ENCODE measurements at regions not wholly inside any gene's neighbourhood (a gene's known extent, or its start where the extent isn't known, plus 50 kb on each side); places are given as distances from the start of the nearest gene placed in this dataset.

DNA sequence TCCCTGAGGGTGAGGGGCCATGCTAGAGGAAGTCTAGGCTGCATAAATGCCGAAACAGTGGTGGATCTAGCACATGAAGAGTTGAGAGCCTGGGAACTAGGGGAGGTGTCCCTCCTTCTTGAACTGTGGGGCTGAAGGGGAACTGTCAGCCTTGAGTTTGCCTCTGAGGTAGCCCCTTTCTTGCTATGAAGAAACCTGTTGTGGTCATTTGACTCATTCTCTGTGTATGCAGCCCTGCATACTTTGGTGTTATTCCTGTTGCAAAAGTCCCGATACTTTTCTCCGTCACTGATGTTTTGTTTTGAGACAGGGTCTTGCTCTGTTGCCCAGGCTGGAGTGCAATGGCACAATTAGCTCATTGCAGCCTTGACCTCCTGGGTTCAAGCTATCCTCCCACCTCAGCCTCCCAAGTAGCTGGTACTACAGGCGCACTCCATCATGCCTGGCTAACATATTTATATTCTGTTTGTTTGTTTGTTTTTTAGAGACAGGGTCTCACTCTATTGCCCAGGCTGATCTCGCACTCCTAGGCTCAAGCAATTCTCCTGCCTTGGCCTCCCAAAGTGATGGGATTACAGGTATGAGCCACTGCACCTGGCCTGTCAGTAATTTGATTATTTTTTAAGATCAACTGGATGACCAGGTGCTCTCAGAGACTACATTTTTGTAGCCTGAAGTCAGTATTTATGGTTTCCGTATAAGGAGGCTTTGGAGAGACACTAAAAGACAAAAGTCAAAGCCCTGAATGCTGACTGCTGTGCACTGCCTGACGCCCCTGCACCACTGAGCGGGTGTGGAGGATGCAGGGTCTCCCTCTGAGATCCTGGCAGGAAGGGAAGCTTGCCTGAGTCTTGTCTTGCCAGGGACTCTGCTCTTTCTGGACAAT is 86.2 kb upstream of the KCNK12 start:
- Histone ChIP-seq H3K36me3 (no peaks in the 10 kb centered on the region), H3K4me3 (ENCODE audit: low read depth, low read length) (no peak overlapping the region), H3K4me1 (no peaks in the 10 kb centered on the region), H3K9me3 (no peaks in the 10 kb centered on the region), H3K27me3 (no peaks in the 10 kb centered on the region)
- no peak for DNase-seq
- TF ChIP-seq, protein P1, sequence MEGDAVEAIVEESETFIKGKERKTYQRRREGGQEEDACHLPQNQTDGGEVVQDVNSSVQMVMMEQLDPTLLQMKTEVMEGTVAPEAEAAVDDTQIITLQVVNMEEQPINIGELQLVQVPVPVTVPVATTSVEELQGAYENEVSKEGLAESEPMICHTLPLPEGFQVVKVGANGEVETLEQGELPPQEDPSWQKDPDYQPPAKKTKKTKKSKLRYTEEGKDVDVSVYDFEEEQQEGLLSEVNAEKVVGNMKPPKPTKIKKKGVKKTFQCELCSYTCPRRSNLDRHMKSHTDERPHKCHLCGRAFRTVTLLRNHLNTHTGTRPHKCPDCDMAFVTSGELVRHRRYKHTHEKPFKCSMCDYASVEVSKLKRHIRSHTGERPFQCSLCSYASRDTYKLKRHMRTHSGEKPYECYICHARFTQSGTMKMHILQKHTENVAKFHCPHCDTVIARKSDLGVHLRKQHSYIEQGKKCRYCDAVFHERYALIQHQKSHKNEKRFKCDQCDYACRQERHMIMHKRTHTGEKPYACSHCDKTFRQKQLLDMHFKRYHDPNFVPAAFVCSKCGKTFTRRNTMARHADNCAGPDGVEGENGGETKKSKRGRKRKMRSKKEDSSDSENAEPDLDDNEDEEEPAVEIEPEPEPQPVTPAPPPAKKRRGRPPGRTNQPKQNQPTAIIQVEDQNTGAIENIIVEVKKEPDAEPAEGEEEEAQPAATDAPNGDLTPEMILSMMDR (IDR thresholded peaks at IDR 0.05; ENCODE audit: low read depth, low read length), result no peak

DNA sequence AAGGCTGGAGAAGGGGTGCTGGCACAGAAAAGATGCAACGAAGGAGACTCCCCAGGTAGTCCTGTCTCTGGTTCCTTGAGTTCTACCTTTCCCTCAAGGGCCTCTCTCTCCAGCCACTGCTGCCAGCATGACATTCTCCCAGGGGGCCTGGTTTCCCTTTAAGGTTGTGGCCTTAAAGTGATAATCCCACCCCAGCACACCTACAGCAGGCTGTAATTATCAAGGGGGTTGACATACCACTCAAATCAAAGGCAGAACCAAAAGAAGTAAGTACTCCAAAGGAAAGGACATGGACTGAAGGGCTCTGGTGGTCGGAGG is 84.7 kb upstream of the KCNK12 start:
- no peak for DNase-seq
- Histone ChIP-seq H3K4me1 (no peaks in the 10 kb centered on the region), H3K9me3 (no peaks in the 10 kb centered on the region), H3K4me3 (ENCODE audit: low read depth, low read length) (no peak overlapping the region), H3K27me3 (no peaks in the 10 kb centered on the region), H3K36me3 (no peaks in the 10 kb centered on the region)
- TF ChIP-seq, protein P1 (IDR thresholded peaks at IDR 0.05; ENCODE audit: low read depth, low read length), result no peak

DNA sequence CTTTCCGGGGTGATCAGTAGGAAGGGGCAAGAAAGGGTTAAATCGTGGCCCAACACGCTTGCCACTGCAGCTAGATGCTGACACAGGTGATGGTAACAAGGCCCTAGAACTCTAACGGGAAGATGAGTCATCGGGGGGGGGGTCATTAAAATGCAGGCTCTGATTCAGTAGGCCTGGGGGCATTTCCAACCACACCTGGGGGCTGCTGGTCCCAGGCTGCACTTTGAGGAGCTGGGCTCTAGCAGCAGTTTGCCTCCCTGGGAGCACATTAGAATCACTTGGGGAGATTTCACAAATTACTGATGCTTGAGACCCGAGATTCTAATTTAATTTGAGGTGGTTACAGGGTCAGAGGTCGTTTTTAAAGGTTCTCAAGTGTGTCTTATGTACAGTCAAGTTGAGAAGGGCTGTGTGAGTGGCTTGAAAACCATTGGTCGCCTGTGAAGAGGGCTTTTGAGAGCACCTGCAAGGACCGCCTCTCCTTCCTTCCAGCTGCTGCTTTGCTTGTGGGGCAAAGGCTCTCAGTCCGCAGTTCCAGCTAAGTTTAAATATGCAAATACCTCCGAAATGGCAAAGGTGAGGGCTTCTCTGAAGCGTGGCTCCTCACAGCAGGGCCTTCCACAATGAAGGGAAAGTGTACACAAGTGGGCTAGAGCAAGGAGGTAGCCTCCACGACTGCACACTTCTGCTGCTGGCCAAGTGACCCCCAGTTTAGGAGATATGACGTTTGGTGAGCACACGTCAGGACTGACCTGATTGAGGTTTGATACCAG is 84.2 kb upstream of the KCNK12 start:
- Histone ChIP-seq H3K4me1 (no peaks in the 10 kb centered on the region), H3K27me3 (no peaks in the 10 kb centered on the region), H3K9me3 (no peaks in the 10 kb centered on the region), H3K36me3 (no peaks in the 10 kb centered on the region), H3K4me3 (ENCODE audit: low read depth, low read length) (no peak overlapping the region)
- no peak for DNase-seq
- TF ChIP-seq, protein P1 (IDR thresholded peaks at IDR 0.05; ENCODE audit: low read depth, low read length), result no peak

DNA sequence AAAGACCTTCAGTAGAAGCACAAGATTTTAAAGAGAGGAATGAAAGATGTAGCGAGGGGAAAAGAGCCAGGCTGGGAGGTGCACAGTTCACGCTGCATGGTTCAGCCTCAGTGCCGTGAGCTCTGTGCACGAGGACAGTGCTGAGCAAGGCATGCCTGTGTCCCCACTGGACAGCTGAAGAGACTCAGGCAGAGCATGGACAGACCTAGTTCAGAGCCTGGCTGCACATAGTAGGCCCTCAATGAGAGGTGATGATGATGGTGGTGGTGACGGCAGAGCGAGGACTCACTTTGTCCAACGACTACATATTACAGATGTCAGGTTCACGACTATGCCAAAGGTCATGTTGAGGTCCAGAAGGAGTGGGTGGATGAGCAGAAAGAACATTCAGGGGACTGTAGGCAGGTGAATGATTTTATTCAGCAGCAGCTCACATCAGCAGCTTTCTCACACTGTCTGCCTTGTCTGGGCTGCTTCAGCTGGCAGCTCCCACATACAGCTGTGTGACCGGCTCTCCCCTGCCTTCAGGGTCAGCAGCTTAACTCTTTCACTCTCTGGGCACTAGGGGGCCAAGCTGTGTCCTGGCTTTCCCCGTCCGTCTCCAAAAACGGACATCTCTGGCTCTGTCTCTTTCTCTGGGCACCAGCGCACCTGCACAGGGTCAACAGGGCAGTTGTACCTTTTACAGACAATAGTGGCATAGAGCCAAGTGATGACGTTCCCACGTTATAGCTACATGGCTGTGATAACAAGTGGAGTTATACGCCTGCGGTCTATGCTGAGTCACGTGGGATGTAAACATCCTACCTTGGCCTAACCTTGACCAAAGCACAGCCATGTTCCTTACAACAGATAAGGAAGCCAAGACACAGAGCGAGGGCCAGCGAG is 83.4 kb upstream of the KCNK12 start:
- H3K9me3 ChIP-seq, result no peaks in the 10 kb centered on the region
- H3K36me3 ChIP-seq, result no peaks in the 10 kb centered on the region
- peak; percentile 50 for DNase-seq
- no peaks in the 10 kb centered on the region for H3K4me1 ChIP-seq
- TF ChIP-seq, protein P1 (IDR thresholded peaks at IDR 0.05; ENCODE audit: low read depth, low read length), result peak; percentile 70
- H3K4me3 ChIP-seq (ENCODE audit: low read depth, low read length), result peak overlapping the region; percentile 14; the same call in 1 of the 2 replicates
- no peaks in the 10 kb centered on the region for H3K27me3 ChIP-seq

DNA sequence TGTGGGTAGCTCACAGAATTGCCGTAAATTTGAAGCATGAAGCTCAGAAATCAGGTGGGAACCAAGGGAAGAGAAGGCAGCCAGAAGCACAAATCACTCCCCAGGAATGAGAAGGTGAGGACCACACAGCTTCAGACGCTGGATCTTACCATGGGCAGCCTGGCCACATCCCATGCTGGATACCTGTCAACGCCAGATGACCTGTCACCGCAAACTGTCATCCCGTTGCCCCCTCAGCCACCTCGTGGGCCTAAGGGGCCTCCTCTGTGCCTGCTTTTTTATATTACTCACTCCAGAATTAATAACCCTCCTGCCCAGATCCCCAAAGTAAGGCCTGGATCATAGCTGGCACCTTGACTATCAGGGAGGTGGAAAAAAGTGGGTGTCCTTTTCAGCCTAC is 82.3 kb upstream of the KCNK12 start:
- no peaks in the 10 kb centered on the region for H3K27me3 ChIP-seq
- H3K4me1 ChIP-seq, result no peaks in the 10 kb centered on the region
- TF ChIP-seq, protein P1 (IDR thresholded peaks at IDR 0.05; ENCODE audit: low read depth, low read length), result no peak
- DNase-seq, result no peak
- no peak overlapping the region for H3K4me3 ChIP-seq (ENCODE audit: low read depth, low read length)
- H3K9me3 ChIP-seq, result no peaks in the 10 kb centered on the region
- H3K36me3 ChIP-seq, result no peaks in the 10 kb centered on the region
